PC-3 (cell line): ENCODE measurements at regions not wholly inside any gene's neighbourhood (a gene's known extent, or its start where the extent isn't known, plus 50 kb on each side); places are given as distances from the start of the nearest gene placed in this dataset.

Source experiments
- ATAC-seq: fragments of 200-7000 bp; cut with Tn5 transposase; 2 replicates; pipeline ENCODE4 v1.9.1; 2020; ENCODE audit warnings: mild to moderate bottlenecking, moderate library complexity
- BruUV-seq: library from RNA; stranded (reverse); fragments of 400-500 nt; replicated peaks from 2 replicates; lab custom pipeline; 2021; lab: Mats Ljungman, UMichigan
- CTCF ChIA-PET: fragments of 300-600 bp; sonication (Branson Sonifier 250); formaldehyde crosslinking; loops from one replicate; lab custom pipeline; 2022; ENCODE audit warnings: antibody characterized with exemption; lab: Charles Lee
- POLR2A ChIA-PET: fragments of 300-600 bp; sonication (Branson Sonifier 250); formaldehyde crosslinking; loops from one replicate; lab custom pipeline; 2022; ENCODE audit warnings: antibody characterized with exemption; ENCODE audit not compliant: unreplicated experiment; lab: Charles Lee
- DNase-seq: peaks from one replicate; pipeline ENCODE4 v3.0.0-alpha.2; 2015
- H2AFZ ChIP-seq: fragments of 300-600 bp; sonication (generic); 2 replicates; pipeline ENCODE4 v1.6.0; 2016; ENCODE audit warnings: antibody characterized with exemption, low read length
- H3F3A ChIP-seq: fragments of 300-600 bp; sonication (generic); one replicate; pipeline ENCODE4 v1.6.0; 2017; ENCODE audit warnings: antibody characterized with exemption, low read length, control low read depth, mild to moderate bottlenecking; ENCODE audit not compliant: unreplicated experiment
- H3K27ac ChIP-seq: fragments of 300-600 bp; sonication (generic); 2 replicates; pipeline ENCODE4 v1.5.1; 2016; ENCODE audit warnings: mild to moderate bottlenecking, low read length
- H3K27me3 ChIP-seq: fragments of 300-600 bp; sonication (generic); 2 replicates; pipeline ENCODE4 v1.6.1; 2016; ENCODE audit warnings: low read length, mixed read lengths
- H3K36me3 ChIP-seq: fragments of 300-600 bp; sonication (generic); 2 replicates; pipeline ENCODE4 v1.6.1; 2016; ENCODE audit warnings: low read depth, mixed run types, low read length, mixed read lengths
- H3K4me1 ChIP-seq: fragments of 300-600 bp; sonication (generic); 2 replicates; pipeline ENCODE4 v1.5.1; 2016; ENCODE audit warnings: low read length; ENCODE audit not compliant: insufficient read depth
- H3K4me2 ChIP-seq: fragments of 300-600 bp; sonication (generic); 2 replicates; pipeline ENCODE4 v1.6.0; 2016; ENCODE audit warnings: low read length
- H3K4me3 ChIP-seq: fragments of 300-600 bp; sonication (generic); 2 replicates; pipeline ENCODE4 v1.5.1; 2016; ENCODE audit warnings: mild to moderate bottlenecking, low read length, mixed read lengths
- H3K79me2 ChIP-seq: fragments of 300-600 bp; sonication (generic); 2 replicates; pipeline ENCODE4 v1.6.1; 2017; ENCODE audit warnings: low read length, mixed read lengths
- H3K9ac ChIP-seq: fragments of 300-600 bp; sonication (generic); 2 replicates; pipeline ENCODE4 v1.6.0; 2016; ENCODE audit warnings: mild to moderate bottlenecking, low read length
- H3K9me2 ChIP-seq: fragments of 300-600 bp; sonication (generic); replicated peaks from 2 replicates; pipeline ENCODE4 v1.6.1; 2016; ENCODE audit warnings: mixed run types, low read length, mixed read lengths
- H3K9me3 ChIP-seq: fragments of 300-600 bp; sonication (generic); 2 replicates; pipeline ENCODE4 v1.6.1; 2016; ENCODE audit warnings: low read length, mixed read lengths
- H4K20me1 ChIP-seq: fragments of 300-600 bp; sonication (generic); 2 replicates; pipeline ENCODE4 v1.6.1; 2016; ENCODE audit warnings: low read length, mixed read lengths
- CTCF ChIP-seq: fragments of 300-600 bp; sonication (generic); conservative IDR thresholded peaks from 2 replicates; pipeline ENCODE4 v1.5.1; 2017; ENCODE audit warnings: antibody characterized with exemption, low read depth, mild to moderate bottlenecking, low read length
- EZH2 ChIP-seq: fragments of 300-600 bp; sonication (generic); IDR thresholded peaks from one replicate; pipeline ENCODE4 v1.6.1; 2017; ENCODE audit warnings: antibody characterized with exemption, mild to moderate bottlenecking, low read length; ENCODE audit not compliant: unreplicated experiment
- EZH2phosphoT487 ChIP-seq: fragments of 300-600 bp; sonication (generic); IDR thresholded peaks from 2 replicates; pipeline ENCODE4 v1.6.1; 2018; ENCODE audit warnings: mild to moderate bottlenecking, antibody characterized with exemption, low read length, borderline replicate concordance
- intact Hi-C: fragments of 100-400 bp; cut with micrococcal nuclease; formaldehyde crosslinking; loops from 2 replicates; pipeline ENCODE4 v1.9.0; 2023

GRCh38 chr4:66178906-66179305 lies 508.6 kb upstream of the EPHA5 start:
- no peaks in the 10 kb centered on the region for H3K36me3 ChIP-seq
- intact Hi-C loops, result loop anchor here (5.0 kb wide), 1 partner anchor 508 kb away; no protein-coding TSS in a partner anchor
- ATAC-seq, result peak; percentile 100
- no peak overlapping the region for H3K27ac ChIP-seq
- no peaks in the 10 kb centered on the region for H3K79me2 ChIP-seq
- no TSS peak for BruUV-seq
- H3K27me3 ChIP-seq, result no peaks in the 10 kb centered on the region
- ChIA-PET CTCF (interaction anchor here (0.6 kb wide), 1 partner anchor 268 kb away, joined by 4 read pairs; no protein-coding TSS in a partner anchor), POLR2A (no interaction called here)
- no peaks in the 10 kb centered on the region for H3F3A ChIP-seq
- peaks cover 10% of the 10 kb centered on the region for H3K4me1 ChIP-seq
- TF ChIP-seq EZH2 (no peak), CTCF (0 out of 2 replicates have a peak, but pooled peaks have one; percentile 17), EZH2phosphoT487 (no peak)
- peak; percentile 80 for DNase-seq
- H3K4me2 ChIP-seq, result no peak overlapping the region
- H3K9ac ChIP-seq, result no peak overlapping the region
- no peak overlapping the region for H3K4me3 ChIP-seq
- no peaks in the 10 kb centered on the region for H3K9me2 ChIP-seq
- H4K20me1 ChIP-seq, result no peaks in the 10 kb centered on the region
- no peak overlapping the region for H2AFZ ChIP-seq
- H3K9me3 ChIP-seq, result peaks cover 1% of the 10 kb centered on the region; the same call in 1 of the 2 replicates

GRCh38 chr4:66169341-66169740 lies 499.1 kb upstream of the EPHA5 start:
- H3K36me3 ChIP-seq, result no peaks in the 10 kb centered on the region
- no TSS peak for BruUV-seq
- ATAC-seq, result peak; percentile 71
- no peak overlapping the region for H3K4me2 ChIP-seq
- TF ChIP-seq EZH2phosphoT487, result no peak
- no peak for TF ChIP-seq EZH2
- TF ChIP-seq CTCF, result peak; percentile 88
- H3K4me1 ChIP-seq, result no peaks in the 10 kb centered on the region
- H3K27me3 ChIP-seq, result no peaks in the 10 kb centered on the region
- H3K4me3 ChIP-seq, result no peak overlapping the region
- H2AFZ ChIP-seq, result no peak overlapping the region
- CTCF ChIA-PET, result no interaction called here
- no peak overlapping the region for H3K9ac ChIP-seq
- peak; percentile 74 for DNase-seq
- no peak overlapping the region for H3K27ac ChIP-seq
- POLR2A ChIA-PET, result no interaction called here
- H3K9me2 ChIP-seq, result no peaks in the 10 kb centered on the region
- intact Hi-C loops, result loop anchor here (1.0 to 10.0 kb wide), 4 partner anchors 287 to 757 kb away; no protein-coding TSS in a partner anchor
- no peaks in the 10 kb centered on the region for H4K20me1 ChIP-seq
- H3K79me2 ChIP-seq, result no peaks in the 10 kb centered on the region
- peaks cover 13% of the 10 kb centered on the region for H3K9me3 ChIP-seq
- H3F3A ChIP-seq, result no peaks in the 10 kb centered on the region

- H3F3A ChIP-seq, result no peaks in the 10 kb centered on the region
- H3K9me2 ChIP-seq, result no peaks in the 10 kb centered on the region
- no peaks in the 10 kb centered on the region for H3K36me3 ChIP-seq
- no TSS peak for BruUV-seq
- POLR2A ChIA-PET, result interaction anchor here (0.5 kb wide), 1 partner anchor 286 kb away, joined by 4 read pairs; no protein-coding TSS in a partner anchor
- DNase-seq (no peak), ATAC-seq (no peak)
- peaks cover 11% of the 10 kb centered on the region for H3K9me3 ChIP-seq
- H3K4me3 ChIP-seq, result no peak overlapping the region
- no peaks in the 10 kb centered on the region for H3K27me3 ChIP-seq
- H3K79me2 ChIP-seq, result no peaks in the 10 kb centered on the region
- H3K27ac ChIP-seq, result no peak overlapping the region
- no peak overlapping the region for H3K9ac ChIP-seq
- no peak for TF ChIP-seq EZH2phosphoT487
- H3K4me2 ChIP-seq, result no peak overlapping the region
- no peak overlapping the region for H2AFZ ChIP-seq
- H4K20me1 ChIP-seq, result no peaks in the 10 kb centered on the region
- intact Hi-C loops, result loop anchor here (5.0 to 10.0 kb wide), 2 partner anchors 283 to 500 kb away; no protein-coding TSS in a partner anchor
- CTCF ChIA-PET, result no interaction called here
- H3K4me1 ChIP-seq, result no peaks in the 10 kb centered on the region
Observed at GRCh38 chr4:66164869-66165268, 494.6 kb upstream of the EPHA5 start.
